ENCODE measurements at regions not wholly inside any gene's neighbourhood (a gene's known extent, or its start where the extent isn't known, plus 50 kb on each side); places are given as distances from the start of the nearest gene placed in this dataset.
"Not testable (repeated sequence)": the region's sequence is repeated elsewhere in the genome, so short reads cannot be mapped to it uniquely, and the experiment has no call there.

GRCh38 chr11:14591046-14591445, 52.6 kb upstream of the PDE3B start:
- not testable (repeated sequence) for H3K27ac Mint-ChIP-seq

GRCh38 chr11:14593671-14594070, 49.9 kb upstream of the PDE3B start:
- peak; percentile 4 for DNase-seq
- H3K4me3 Mint-ChIP-seq: peak overlapping the region in 4 of 8 donors; percentile 11 to 73 (median 39)
- peaks cover 8 to 21% (median 16%) of the 10 kb centered on the region in 3 donors for H3K4me1 Mint-ChIP-seq
- peaks cover 0 to 7% (median 0%) of the 10 kb centered on the region in 3 donors for H3K27me3 Mint-ChIP-seq
- H3K9me3 Mint-ChIP-seq: peaks cover 0 to 8% (median 2%) of the 10 kb centered on the region in 7 donors
- H3K27ac Mint-ChIP-seq: peak overlapping the region in 4 of 6 donors; percentile 9 to 92 (median 54)
- peaks cover 0 to 5% of the 10 kb centered on the region in 2 donors for H3K36me3 Mint-ChIP-seq
- peak; percentile 70 to 71 for ATAC-seq (ENCODE audit: low read depth in 2 of 2)

More at GRCh38 chr11:14591046-14591445, 52.6 kb upstream of the PDE3B start:
- not testable (repeated sequence) for H3K9me3 Mint-ChIP-seq; H3K4me3 Mint-ChIP-seq; DNase-seq; H3K36me3 Mint-ChIP-seq; ATAC-seq (ENCODE audit: low read depth in 2 of 2); H3K27me3 Mint-ChIP-seq
- peaks cover 8 to 21% (median 16%) of the 10 kb centered on the region in 3 donors for H3K4me1 Mint-ChIP-seq
